Esophagus muscularis mucosa (tissue), 4 donors: ENCODE measurements at regions not wholly inside any gene's neighbourhood (a gene's known extent, or its start where the extent isn't known, plus 50 kb on each side); places are given as distances from the start of the nearest gene placed in this dataset.

Experiments used
- DNase-seq: peaks from one replicate; pipeline ENCODE4 v3.0.0-alpha.2; 2017; ENCODE audit errors: extremely low spot score
- H3K27ac ChIP-seq, 4 donors: fragments of 200-600 bp; sonication (generic); replicated peaks in 1 of 4; 1 replicate in 3 of 4; 2 replicates in 1 of 4; pipeline ENCODE4 v1.5.1; 2016 to 2019; ENCODE audit warnings: mild to moderate bottlenecking in 1 of 4
- H3K27me3 ChIP-seq, 4 donors: fragments of 200-600 bp; sonication (generic); one replicate each; pipeline versions ENCODE4 v1.5.1 to v1.6.0; 2016 to 2019
- H3K36me3 ChIP-seq, 4 donors: fragments of 200-600 bp; sonication (generic); one replicate each; pipeline ENCODE4 v1.5.1; 2016 to 2019
- H3K4me1 ChIP-seq, 4 donors: fragments of 200-600 bp; sonication (generic); one replicate each; pipeline ENCODE4 v1.5.1; 2016 to 2019
- H3K4me3 ChIP-seq, 4 donors: fragments of 200-600 bp; sonication (generic); 1 replicate in 2 of 4; 2 replicates in 2 of 4; pipeline ENCODE4 v1.5.1; 2016 to 2019; ENCODE audit warnings: mild to moderate bottlenecking in 4 of 4, moderate library complexity in 1 of 4
- H3K9me3 ChIP-seq, 4 donors: fragments of 200-600 bp; sonication (generic); 1 replicate in 3 of 4; 2 replicates in 1 of 4; pipeline ENCODE4 v1.5.1; 2016 to 2019
- EP300 ChIP-seq: sonication (generic); formaldehyde crosslinking; IDR thresholded peaks from one replicate; pipeline ENCODE4 v1.6.1; 2017; ENCODE audit warnings: antibody characterized with exemption
- POLR2A ChIP-seq: fragments of 450-650 bp; IDR thresholded peaks from one replicate; pipeline ENCODE4 v1.6.1; 2017; ENCODE audit warnings: antibody characterized with exemption, moderate library complexity, mild to moderate bottlenecking, low read depth
- POLR2AphosphoS5 ChIP-seq, 2 donors: sonication (generic); formaldehyde crosslinking; IDR thresholded peaks; one replicate each; pipeline ENCODE4 v1.6.1; 2017; ENCODE audit warnings: antibody characterized with exemption in 2 of 2
- WGBS: methylation state at CpG from one replicate; pipeline ENCODE4 v1.1.5; 2018; 5-methylcytosine and 5-hydroxymethylcytosine counted together
- intact Hi-C: fragments of 100-400 bp; cut with DNase I; formaldehyde crosslinking; loops from one replicate; pipeline ENCODE4 v1.15.1; 2023
- TF ChIP-seq, protein P1 (sequence below), 3 experiments: fragments of 200-600 bp in 2 of 3; fragments of 450-650 bp in 1 of 3; sonication (generic) in 2 of 3; IDR thresholded peaks; one replicate each; pipeline ENCODE4 v1.5.1; 2017 to 2019; ENCODE audit warnings: antibody characterized with exemption in 3 of 3, mild to moderate bottlenecking in 2 of 3, moderate library complexity in 1 of 3

DNA sequence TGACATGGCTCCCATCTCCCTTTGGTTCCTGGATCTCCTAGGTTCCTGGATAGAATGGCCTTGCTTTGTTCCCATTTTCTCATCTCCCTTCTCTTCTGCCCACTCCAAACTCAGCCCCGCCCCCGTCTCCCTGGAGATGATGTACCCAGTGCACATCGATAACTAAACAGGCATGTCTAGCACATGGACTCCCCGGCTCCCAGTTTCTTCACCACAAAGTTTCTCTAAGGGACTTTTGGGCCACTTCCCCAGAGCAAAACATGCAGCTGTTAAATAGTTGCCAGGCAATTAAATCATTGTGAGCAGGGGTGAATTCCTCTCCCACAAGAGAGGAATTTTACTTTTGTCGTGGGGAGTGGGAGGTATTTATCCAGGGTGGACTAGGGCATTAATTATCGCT, 259.0 kb downstream of the GADD45G start:
- DNase-seq, result no peak
- 81% methylated on average over 6 of the region's 6 CpGs for WGBS
- H3K9me3 ChIP-seq, result no peaks in the 10 kb centered on the region
- no peak overlapping the region for H3K4me3 ChIP-seq
- no peaks in the 10 kb centered on the region for H3K27me3 ChIP-seq
- no peak overlapping the region for H3K27ac ChIP-seq
- no peaks in the 10 kb centered on the region for H3K36me3 ChIP-seq
- intact Hi-C loops, result no loop called here
- no peak for TF ChIP-seq POLR2AphosphoS5 (IDR thresholded peaks at IDR 0.05)
- TF ChIP-seq, protein P1, sequence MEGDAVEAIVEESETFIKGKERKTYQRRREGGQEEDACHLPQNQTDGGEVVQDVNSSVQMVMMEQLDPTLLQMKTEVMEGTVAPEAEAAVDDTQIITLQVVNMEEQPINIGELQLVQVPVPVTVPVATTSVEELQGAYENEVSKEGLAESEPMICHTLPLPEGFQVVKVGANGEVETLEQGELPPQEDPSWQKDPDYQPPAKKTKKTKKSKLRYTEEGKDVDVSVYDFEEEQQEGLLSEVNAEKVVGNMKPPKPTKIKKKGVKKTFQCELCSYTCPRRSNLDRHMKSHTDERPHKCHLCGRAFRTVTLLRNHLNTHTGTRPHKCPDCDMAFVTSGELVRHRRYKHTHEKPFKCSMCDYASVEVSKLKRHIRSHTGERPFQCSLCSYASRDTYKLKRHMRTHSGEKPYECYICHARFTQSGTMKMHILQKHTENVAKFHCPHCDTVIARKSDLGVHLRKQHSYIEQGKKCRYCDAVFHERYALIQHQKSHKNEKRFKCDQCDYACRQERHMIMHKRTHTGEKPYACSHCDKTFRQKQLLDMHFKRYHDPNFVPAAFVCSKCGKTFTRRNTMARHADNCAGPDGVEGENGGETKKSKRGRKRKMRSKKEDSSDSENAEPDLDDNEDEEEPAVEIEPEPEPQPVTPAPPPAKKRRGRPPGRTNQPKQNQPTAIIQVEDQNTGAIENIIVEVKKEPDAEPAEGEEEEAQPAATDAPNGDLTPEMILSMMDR (IDR thresholded peaks at IDR 0.05), result no peak
- TF ChIP-seq POLR2A, result no peak
- TF ChIP-seq EP300, result no peak
- peaks cover 0 to 4% (median 0%) of the 10 kb centered on the region in 4 donors for H3K4me1 ChIP-seq

DNA sequence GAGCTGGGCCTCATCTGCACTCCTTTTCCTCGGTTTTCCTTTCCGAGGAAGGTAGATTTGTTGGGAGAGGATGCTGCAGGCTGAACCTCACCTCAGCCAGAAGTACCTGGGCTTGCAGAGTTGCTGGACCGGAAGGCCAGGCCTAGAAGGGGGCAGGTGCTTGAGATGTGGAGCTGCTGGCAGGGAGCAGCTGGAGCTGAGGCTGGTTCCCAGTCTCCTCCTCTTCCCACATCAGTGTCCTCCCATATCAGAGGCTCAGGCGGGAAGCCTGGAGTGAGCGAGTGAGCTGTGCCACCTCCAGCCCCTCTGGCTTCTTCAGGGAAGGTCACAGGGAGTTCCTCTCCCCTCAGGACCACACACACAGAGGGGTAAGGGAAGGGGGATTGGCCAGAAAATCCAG, 259.4 kb downstream of the GADD45G start:
- Histone ChIP-seq H3K27me3 (no peaks in the 10 kb centered on the region), H3K4me3 (no peak overlapping the region), H3K9me3 (no peaks in the 10 kb centered on the region), H3K4me1 (peaks cover 0 to 4% (median 0%) of the 10 kb centered on the region in 4 donors), H3K27ac (no peak overlapping the region), H3K36me3 (no peaks in the 10 kb centered on the region)
- intact Hi-C loops, result no loop called here
- TF ChIP-seq EP300, result no peak
- TF ChIP-seq POLR2AphosphoS5 (IDR thresholded peaks at IDR 0.05), result no peak
- TF ChIP-seq, protein P1 (IDR thresholded peaks at IDR 0.05), result no peak
- TF ChIP-seq POLR2A, result no peak
- 93% methylated on average over 5 of the region's 5 CpGs for WGBS
- DNase-seq, result no peak

DNA sequence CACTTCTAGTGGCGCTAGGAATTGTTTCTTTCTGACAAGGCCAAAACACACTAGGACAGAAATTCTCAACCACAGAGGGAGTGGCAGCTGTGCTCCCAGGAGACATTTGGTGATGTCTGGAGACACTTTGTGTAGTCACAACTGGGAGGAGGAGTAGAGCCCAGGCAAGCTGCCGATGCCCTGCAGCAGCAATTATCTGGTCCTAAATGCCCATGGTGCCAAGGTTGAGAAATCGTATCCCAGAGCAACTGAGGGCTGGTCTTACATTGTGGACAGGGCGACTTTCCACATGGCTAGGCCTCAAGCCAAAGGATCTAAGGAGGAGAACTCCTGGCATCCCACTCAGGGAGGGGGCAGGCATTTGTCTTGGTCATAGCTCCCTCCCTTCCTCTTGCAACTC, 259.9 kb downstream of the GADD45G start:
- no peak overlapping the region for H3K4me3 ChIP-seq
- peaks cover 0 to 4% (median under 1%) of the 10 kb centered on the region in 4 donors for H3K4me1 ChIP-seq
- no peak overlapping the region for H3K27ac ChIP-seq
- H3K27me3 ChIP-seq, result no peaks in the 10 kb centered on the region
- H3K9me3 ChIP-seq, result no peaks in the 10 kb centered on the region
- TF ChIP-seq EP300, result no peak
- TF ChIP-seq, protein P1 (IDR thresholded peaks at IDR 0.05), result no peak
- TF ChIP-seq POLR2A, result no peak
- no peak for TF ChIP-seq POLR2AphosphoS5 (IDR thresholded peaks at IDR 0.05)
- DNase-seq, result no peak
- intact Hi-C loops, result no loop called here
- H3K36me3 ChIP-seq, result no peaks in the 10 kb centered on the region
- WGBS, result 83% methylated on average over 4 of the region's 4 CpGs

DNA sequence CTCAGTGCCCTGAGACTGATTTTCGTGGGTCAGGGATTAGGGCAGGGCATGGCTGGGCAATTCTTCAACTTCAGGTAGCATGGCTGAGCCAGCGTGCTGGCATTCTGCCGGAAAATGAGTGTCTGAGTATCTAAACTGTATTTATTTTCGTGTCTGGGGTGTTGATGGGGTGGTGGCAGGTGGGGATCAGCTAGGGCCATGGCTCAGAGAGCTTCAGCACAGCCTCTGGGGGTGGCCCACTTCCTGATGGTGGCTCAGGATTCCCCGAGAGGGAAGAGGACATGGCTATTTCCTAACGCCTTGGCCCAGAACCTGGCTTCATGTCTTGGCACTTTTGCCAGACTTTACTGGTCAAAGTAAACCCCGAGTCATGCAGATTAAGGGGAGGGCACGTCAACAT, 260.5 kb downstream of the GADD45G start:
- WGBS, result 86% methylated on average over 6 of the region's 8 CpGs
- H3K27ac ChIP-seq, result no peak overlapping the region
- H3K36me3 ChIP-seq, result no peaks in the 10 kb centered on the region
- TF ChIP-seq, protein P1 (IDR thresholded peaks at IDR 0.05), result no peak
- no peak for TF ChIP-seq POLR2A
- no peak for TF ChIP-seq EP300
- TF ChIP-seq POLR2AphosphoS5 (IDR thresholded peaks at IDR 0.05), result no peak
- DNase-seq, result no peak
- H3K9me3 ChIP-seq, result no peaks in the 10 kb centered on the region
- no peaks in the 10 kb centered on the region for H3K27me3 ChIP-seq
- peaks cover 0 to 10% (median 4%) of the 10 kb centered on the region in 4 donors for H3K4me1 ChIP-seq
- intact Hi-C loops, result no loop called here
- H3K4me3 ChIP-seq, result no peak overlapping the region

DNA sequence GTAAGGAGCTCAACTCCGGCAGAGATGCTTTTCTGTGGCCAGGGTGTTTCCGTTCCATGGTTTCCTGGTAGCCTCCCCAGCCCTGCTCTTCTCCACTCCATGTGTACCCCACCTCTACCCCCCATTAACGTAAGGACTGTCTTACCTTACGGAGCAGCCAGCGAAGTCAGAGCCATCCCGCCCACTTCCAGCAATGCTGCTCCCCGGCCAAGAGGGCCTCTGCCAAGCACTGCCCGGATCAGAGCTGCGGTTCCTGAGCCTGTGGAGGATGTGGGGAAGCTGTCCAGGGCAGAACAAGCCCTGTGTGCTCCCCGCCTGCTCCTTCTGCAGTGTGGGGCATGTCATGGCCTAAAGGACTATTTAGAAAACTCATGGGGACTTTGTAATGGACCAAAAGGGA, 261.2 kb downstream of the GADD45G start:
- Histone ChIP-seq H3K36me3 (no peaks in the 10 kb centered on the region), H3K27me3 (no peaks in the 10 kb centered on the region), H3K9me3 (no peaks in the 10 kb centered on the region), H3K27ac (no peak overlapping the region), H3K4me1 (peaks cover 0 to 11% (median 5%) of the 10 kb centered on the region in 4 donors), H3K4me3 (no peak overlapping the region)
- TF ChIP-seq EP300 (no peak), POLR2AphosphoS5 (IDR thresholded peaks at IDR 0.05) (no peak), POLR2A (no peak)
- TF ChIP-seq, protein P1 (IDR thresholded peaks at IDR 0.05), result no peak
- WGBS, result 98% methylated on average over 9 of the region's 10 CpGs
- intact Hi-C loops, result no loop called here
- no peak for DNase-seq
